Karpas-422 (cell line): ENCODE measurements at regions not wholly inside any gene's neighbourhood (a gene's known extent, or its start where the extent isn't known, plus 50 kb on each side); places are given as distances from the start of the nearest gene placed in this dataset.
"Not testable (repeated sequence)": the region's sequence is repeated elsewhere in the genome, so short reads cannot be mapped to it uniquely, and the experiment has no call there.

Experiments
- DNase-seq: peaks from one replicate; pipeline ENCODE4 v3.0.0-alpha.2; 2015
- H2AFZ ChIP-seq: fragments of 200-600 bp; sonication (generic); 2 replicates; pipeline ENCODE4 v1.6.1; 2014; ENCODE audit warnings: antibody characterized with exemption, low read length, mixed read lengths
- H3K27ac ChIP-seq: fragments of 200-600 bp; sonication (generic); 2 replicates; pipeline ENCODE4 v1.5.1; 2014; ENCODE audit warnings: mild to moderate bottlenecking, low read length, moderate library complexity
- H3K27me3 ChIP-seq: fragments of 200-600 bp; sonication (generic); 2 replicates; pipeline ENCODE4 v1.6.1; 2014; ENCODE audit warnings: low read length, mixed read lengths
- H3K36me3 ChIP-seq: fragments of 200-600 bp; sonication (generic); 2 replicates; pipeline ENCODE4 v1.6.1; 2014; ENCODE audit warnings: low read length, mixed read lengths; ENCODE audit not compliant: insufficient read depth
- H3K4me1 ChIP-seq: fragments of 200-600 bp; sonication (generic); 2 replicates; pipeline ENCODE4 v1.6.1; 2014; ENCODE audit warnings: mild to moderate bottlenecking, low read length, mixed read lengths
- H3K4me2 ChIP-seq: fragments of 200-600 bp; sonication (generic); 2 replicates; pipeline ENCODE4 v1.6.1; 2014; ENCODE audit warnings: low read length, low read depth, mild to moderate bottlenecking; ENCODE audit not compliant: poor library complexity, severe bottlenecking
- H3K4me3 ChIP-seq: fragments of 200-600 bp; sonication (generic); 2 replicates; pipeline ENCODE4 v1.5.1; 2014; ENCODE audit warnings: mild to moderate bottlenecking, antibody characterized with exemption, low read length, mixed read lengths
- H3K79me2 ChIP-seq: fragments of 200-600 bp; sonication (generic); 2 replicates; pipeline ENCODE4 v1.6.1; 2014; ENCODE audit warnings: mild to moderate bottlenecking, low read length, mixed read lengths
- H3K9ac ChIP-seq: fragments of 200-600 bp; sonication (generic); 2 replicates; pipeline ENCODE4 v1.6.0; 2014; ENCODE audit warnings: low read length
- H3K9me2 ChIP-seq: fragments of 200-600 bp; sonication (generic), shearing (Covaris generic); replicated peaks from 2 replicates; pipeline ENCODE4 v1.6.0; 2014; ENCODE audit warnings: mild to moderate bottlenecking, low read length, moderate library complexity; ENCODE audit not compliant: insufficient read depth
- H3K9me3 ChIP-seq: fragments of 300-700, 200-600 bp; sonication (generic); 2 replicates; pipeline ENCODE4 v1.6.1; 2014; ENCODE audit warnings: low read length, mixed read lengths
- H4K20me1 ChIP-seq: fragments of 200-600 bp; sonication (generic); 2 replicates; pipeline ENCODE4 v1.6.1; 2014; ENCODE audit warnings: mild to moderate bottlenecking, antibody characterized with exemption, low read length, low read depth; ENCODE audit not compliant: insufficient read depth

DNA sequence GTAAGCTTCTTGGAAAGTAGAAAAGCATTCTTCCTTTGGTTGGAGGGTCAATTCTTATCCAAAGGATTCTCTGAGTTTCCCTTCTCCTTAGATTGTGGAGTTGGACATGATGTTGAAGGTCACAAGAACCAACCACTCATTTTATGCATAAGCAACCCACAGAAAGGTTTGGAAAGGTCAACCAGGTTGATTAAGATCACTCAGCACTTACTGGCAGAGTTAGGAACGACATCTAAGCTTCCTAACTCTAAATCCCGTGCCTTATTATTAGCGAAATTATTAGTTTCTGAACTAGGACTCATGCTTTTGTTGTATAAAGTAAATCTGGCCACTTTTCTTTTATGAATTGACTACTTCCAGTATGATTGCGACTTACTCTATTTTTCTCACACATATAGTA, 137.0 kb upstream of the MINDY3 start:
- Histone ChIP-seq H3K9ac (no peak overlapping the region), H2AFZ (no peak overlapping the region)

DNA sequence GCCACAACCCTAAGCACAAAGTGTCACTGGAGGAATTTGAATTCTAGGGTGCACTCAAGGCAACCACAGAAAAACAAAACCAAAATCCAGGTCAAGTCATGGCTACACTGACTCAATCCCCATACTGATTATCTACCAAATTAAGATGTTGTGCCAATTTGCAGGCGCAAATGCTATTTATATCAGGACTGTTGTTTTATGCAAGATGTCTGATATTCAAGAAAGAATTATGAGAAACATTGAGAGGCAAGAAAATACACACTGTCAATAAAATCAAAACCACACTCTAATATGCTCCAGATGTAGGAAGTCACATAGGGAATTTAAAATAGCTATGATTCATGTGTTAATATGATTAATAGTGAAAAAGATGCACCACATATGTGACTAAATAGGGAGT, 141.3 kb upstream of the MINDY3 start:
- Histone ChIP-seq H3K9me3 (no peaks in the 10 kb centered on the region), H3K4me3 (no peak overlapping the region), H3K4me2 (no peak overlapping the region), H2AFZ (no peak overlapping the region), H3K27ac (no peak overlapping the region), H3K36me3 (no peaks in the 10 kb centered on the region), H3K9ac (no peak overlapping the region), H3K9me2 (no peaks in the 10 kb centered on the region), H3K4me1 (no peaks in the 10 kb centered on the region), H3K79me2 (no peaks in the 10 kb centered on the region), H4K20me1 (no peaks in the 10 kb centered on the region), H3K27me3 (no peaks in the 10 kb centered on the region)
- DNase-seq, result no peak

More for the DNA sequence above, 137.0 kb upstream of the MINDY3 start:
- H3K4me2 ChIP-seq, result no peak overlapping the region
- H3K4me3 ChIP-seq, result no peak overlapping the region
- H3K9me2 ChIP-seq, result no peaks in the 10 kb centered on the region
- no peaks in the 10 kb centered on the region for H4K20me1 ChIP-seq
- no peak for DNase-seq
- no peak overlapping the region for H3K27ac ChIP-seq
- H3K27me3 ChIP-seq, result no peaks in the 10 kb centered on the region
- H3K79me2 ChIP-seq, result no peaks in the 10 kb centered on the region
- H3K36me3 ChIP-seq, result no peaks in the 10 kb centered on the region
- no peaks in the 10 kb centered on the region for H3K4me1 ChIP-seq
- no peaks in the 10 kb centered on the region for H3K9me3 ChIP-seq

DNA sequence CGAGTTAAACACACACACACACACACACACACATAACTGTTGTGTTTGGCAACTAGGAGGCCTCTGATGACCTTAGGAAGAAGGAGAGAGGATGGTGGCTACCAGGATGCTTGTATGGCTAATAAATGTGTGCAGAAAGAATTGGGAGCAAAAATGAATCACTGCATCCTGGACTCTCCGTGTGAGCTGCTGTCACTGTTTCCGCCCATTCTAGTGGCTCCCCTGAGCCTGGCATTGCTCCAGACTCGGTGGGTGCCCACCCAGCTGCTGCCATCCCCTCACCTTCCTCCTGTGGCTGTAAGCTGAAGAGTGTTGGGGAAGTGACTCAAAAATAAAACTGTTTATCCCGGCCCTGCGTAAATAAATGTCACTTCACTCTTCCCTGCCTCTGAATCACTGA, 149.5 kb upstream of the MINDY3 start:
- no peak for DNase-seq
- no peaks in the 10 kb centered on the region for H3K9me2 ChIP-seq
- no peak overlapping the region for H3K27ac ChIP-seq
- no peaks in the 10 kb centered on the region for H3K79me2 ChIP-seq
- H2AFZ ChIP-seq, result no peak overlapping the region
- no peaks in the 10 kb centered on the region for H3K4me1 ChIP-seq
- H3K9ac ChIP-seq, result no peak overlapping the region
- H3K36me3 ChIP-seq, result no peaks in the 10 kb centered on the region
- H3K9me3 ChIP-seq, result no peaks in the 10 kb centered on the region
- H3K4me2 ChIP-seq, result no peak overlapping the region
- no peaks in the 10 kb centered on the region for H3K27me3 ChIP-seq
- no peak overlapping the region for H3K4me3 ChIP-seq
- no peaks in the 10 kb centered on the region for H4K20me1 ChIP-seq

DNA sequence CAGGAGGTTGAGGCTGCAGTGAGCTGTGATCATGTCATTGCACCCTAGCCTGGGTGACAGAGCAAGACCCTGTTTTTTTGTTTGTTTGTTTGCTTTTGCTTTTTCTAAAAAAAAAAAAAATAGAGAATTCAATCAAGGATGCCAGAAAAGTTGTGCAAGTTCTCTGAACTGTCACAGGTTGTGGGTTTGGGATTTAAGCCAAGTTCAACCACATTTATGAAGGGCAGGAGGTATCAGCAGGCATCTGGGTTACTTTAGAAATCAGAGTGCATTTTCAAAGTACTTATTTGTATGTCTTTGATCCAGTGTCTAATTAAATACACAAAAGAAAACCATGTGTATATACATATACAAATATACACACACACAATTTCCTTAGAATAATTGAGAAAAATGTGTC, 151.2 kb upstream of the MINDY3 start:
- no peaks in the 10 kb centered on the region for H4K20me1 ChIP-seq
- H3K27ac ChIP-seq, result no peak overlapping the region
- H3K9me3 ChIP-seq, result no peaks in the 10 kb centered on the region
- H3K4me3 ChIP-seq, result no peak overlapping the region
- DNase-seq, result no peak
- H3K4me1 ChIP-seq, result no peaks in the 10 kb centered on the region
- no peaks in the 10 kb centered on the region for H3K9me2 ChIP-seq
- no peaks in the 10 kb centered on the region for H3K27me3 ChIP-seq
- no peak overlapping the region for H3K9ac ChIP-seq
- H2AFZ ChIP-seq, result no peak overlapping the region
- no peaks in the 10 kb centered on the region for H3K36me3 ChIP-seq
- no peaks in the 10 kb centered on the region for H3K79me2 ChIP-seq
- no peak overlapping the region for H3K4me2 ChIP-seq

DNA sequence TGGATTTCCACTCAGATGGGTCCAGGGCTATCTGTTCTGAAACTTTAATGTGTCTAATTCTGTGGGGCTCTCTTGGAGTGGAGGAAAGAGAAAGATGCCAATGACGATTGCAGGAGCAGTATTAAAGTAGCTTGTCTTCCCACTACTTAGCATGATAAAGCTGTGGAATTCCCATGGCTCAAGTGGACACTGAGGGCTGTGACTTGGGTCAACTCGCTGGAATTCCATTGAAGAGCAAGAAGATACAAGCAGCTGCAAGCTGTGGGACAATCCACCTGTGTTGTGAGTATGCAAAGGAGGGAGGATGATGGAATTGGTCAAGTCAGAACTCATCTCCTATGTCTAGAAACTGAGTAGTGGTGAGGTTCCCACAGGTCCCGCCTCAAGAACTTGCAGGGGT, 154.2 kb upstream of the MINDY3 start:
- Histone ChIP-seq H3K36me3 (no peaks in the 10 kb centered on the region), H3K79me2 (no peaks in the 10 kb centered on the region)

DNA sequence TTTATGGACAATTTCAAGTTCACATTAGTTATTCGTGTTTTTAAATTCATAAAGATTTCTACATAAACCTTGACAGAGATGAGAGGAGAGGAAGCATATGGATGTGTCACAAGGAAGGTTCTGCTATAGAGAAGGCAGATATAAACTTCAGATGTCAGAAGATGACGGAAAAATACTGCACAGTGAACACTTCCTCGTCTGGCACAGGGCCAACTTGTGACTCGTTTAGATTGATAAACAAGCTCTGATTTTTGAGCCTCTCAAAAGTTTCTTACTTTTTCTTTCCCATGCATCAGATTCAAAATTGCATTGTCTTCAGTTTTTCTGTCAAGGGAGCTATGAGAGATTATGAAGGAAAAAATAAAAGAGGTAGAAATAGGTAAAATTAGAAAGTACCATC, 156.4 kb upstream of the MINDY3 start:
- no peak for DNase-seq
- H3K4me1 ChIP-seq, result no peaks in the 10 kb centered on the region
- H4K20me1 ChIP-seq, result no peaks in the 10 kb centered on the region
- no peaks in the 10 kb centered on the region for H3K27me3 ChIP-seq
- no peaks in the 10 kb centered on the region for H3K36me3 ChIP-seq
- no peak overlapping the region for H3K4me3 ChIP-seq
- no peak overlapping the region for H3K4me2 ChIP-seq
- H3K9me3 ChIP-seq, result no peaks in the 10 kb centered on the region
- H3K27ac ChIP-seq, result no peak overlapping the region
- no peaks in the 10 kb centered on the region for H3K79me2 ChIP-seq
- H3K9me2 ChIP-seq, result no peaks in the 10 kb centered on the region
- H2AFZ ChIP-seq, result no peak overlapping the region
- no peak overlapping the region for H3K9ac ChIP-seq

More for the DNA sequence above, 154.2 kb upstream of the MINDY3 start:
- Histone ChIP-seq H2AFZ (no peak overlapping the region), H3K27ac (no peak overlapping the region), H4K20me1 (no peaks in the 10 kb centered on the region), H3K4me3 (no peak overlapping the region), H3K4me1 (no peaks in the 10 kb centered on the region), H3K9ac (no peak overlapping the region), H3K4me2 (no peak overlapping the region), H3K9me2 (no peaks in the 10 kb centered on the region), H3K9me3 (no peaks in the 10 kb centered on the region), H3K27me3 (no peaks in the 10 kb centered on the region)
- no peak for DNase-seq

DNA sequence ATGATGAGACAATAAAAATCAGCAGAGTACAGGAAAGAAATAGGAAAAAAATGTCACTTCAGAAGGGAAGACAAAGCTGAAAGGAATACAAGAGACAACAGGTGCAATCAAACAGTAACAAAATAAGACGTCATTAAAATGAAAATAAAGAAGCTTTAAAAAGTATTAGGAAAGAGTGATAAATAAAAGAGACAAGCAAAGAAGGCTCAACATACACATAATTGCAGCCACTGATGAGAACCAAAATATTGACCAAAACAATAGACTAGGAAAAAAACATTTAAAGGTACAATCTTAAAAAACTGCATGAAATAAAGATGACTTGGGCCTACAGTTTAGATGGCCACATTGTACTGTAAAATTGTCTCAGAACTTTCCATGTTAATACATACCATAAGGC, 160.5 kb upstream of the MINDY3 start:
- Histone ChIP-seq H2AFZ (no peak overlapping the region), H3K27me3 (no peaks in the 10 kb centered on the region), H3K9me3 (no peaks in the 10 kb centered on the region), H3K36me3 (no peaks in the 10 kb centered on the region), H3K4me2 (no peak overlapping the region), H3K27ac (no peak overlapping the region), H3K4me3 (no peak overlapping the region), H3K4me1 (no peaks in the 10 kb centered on the region), H4K20me1 (no peaks in the 10 kb centered on the region), H3K9me2 (no peaks in the 10 kb centered on the region), H3K9ac (no peak overlapping the region), H3K79me2 (no peaks in the 10 kb centered on the region)
- no peak for DNase-seq

DNA sequence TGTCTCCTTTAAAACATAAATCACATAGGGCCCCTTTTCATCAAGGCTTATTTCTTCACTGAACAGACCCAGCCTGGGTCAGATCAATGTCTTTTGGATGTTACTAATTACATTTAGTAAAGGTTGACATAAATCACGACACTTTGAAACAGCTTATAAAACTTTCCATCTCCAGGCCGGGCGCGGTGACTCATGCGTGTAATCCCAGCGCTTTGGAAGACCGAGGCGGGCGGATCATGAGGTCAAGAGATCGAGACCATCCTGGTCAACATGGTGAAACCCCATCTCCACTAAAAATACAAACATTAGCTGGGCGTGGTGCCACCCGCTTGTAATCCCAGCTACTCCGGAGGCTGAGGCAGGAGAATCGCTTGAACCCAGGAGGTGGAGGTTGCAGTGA, 166.5 kb upstream of the MINDY3 start:
- not testable (repeated sequence) for H2AFZ ChIP-seq, H3K4me1 ChIP-seq, H3K36me3 ChIP-seq, H3K79me2 ChIP-seq, H3K27me3 ChIP-seq, H3K27ac ChIP-seq, DNase-seq, H3K9me3 ChIP-seq, H3K9me2 ChIP-seq, H3K4me3 ChIP-seq, H3K9ac ChIP-seq, H3K4me2 ChIP-seq, H4K20me1 ChIP-seq

DNA sequence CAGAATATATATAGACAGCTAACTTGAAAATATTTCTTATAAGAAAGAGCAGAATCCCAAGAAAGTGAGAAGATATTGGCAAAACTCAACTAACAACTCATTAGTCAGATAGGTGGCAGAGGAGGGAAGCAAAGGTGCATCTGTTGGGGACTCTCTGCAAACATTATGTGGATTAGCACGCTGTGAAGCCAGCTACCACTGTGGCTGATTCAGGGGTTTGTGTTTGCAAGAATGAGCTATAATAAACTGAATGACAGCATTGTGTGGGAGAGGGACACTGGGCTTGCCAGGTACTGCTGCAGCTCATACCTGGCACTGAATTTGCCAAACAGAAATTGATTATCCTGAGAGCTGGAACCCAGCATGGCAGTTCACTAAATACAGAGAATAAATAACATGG, 170.3 kb upstream of the MINDY3 start:
- H3K9me2 ChIP-seq, result no peaks in the 10 kb centered on the region
- no peak overlapping the region for H3K27ac ChIP-seq
- DNase-seq, result no peak
- H3K27me3 ChIP-seq, result no peaks in the 10 kb centered on the region
- no peak overlapping the region for H3K9ac ChIP-seq
- H3K4me1 ChIP-seq, result no peaks in the 10 kb centered on the region
- H3K36me3 ChIP-seq, result no peaks in the 10 kb centered on the region
- H4K20me1 ChIP-seq, result no peaks in the 10 kb centered on the region
- no peak overlapping the region for H3K4me3 ChIP-seq
- no peaks in the 10 kb centered on the region for H3K79me2 ChIP-seq
- no peak overlapping the region for H3K4me2 ChIP-seq
- no peak overlapping the region for H2AFZ ChIP-seq
- no peaks in the 10 kb centered on the region for H3K9me3 ChIP-seq
